ENCODE measurements at regions not wholly inside any gene's neighbourhood (a gene's known extent, or its start where the extent isn't known, plus 50 kb on each side); places are given as distances from the start of the nearest gene placed in this dataset.

- TF ChIP-seq CTCF (IDR thresholded peaks at IDR 0.05): no peak
- TF ChIP-seq MAX (CRISPR knock-in tag; IDR thresholded peaks at IDR 0.05): no peak
- no peak for TF ChIP-seq HMGA2 (CRISPR knock-in tag; IDR thresholded peaks at IDR 0.05)
- TF ChIP-seq USF2 (CRISPR knock-in tag; IDR thresholded peaks at IDR 0.05): no peak
- no peak for TF ChIP-seq FOXJ3 (CRISPR knock-in tag; IDR thresholded peaks at IDR 0.05; ENCODE audit: borderline replicate concordance)
- TF ChIP-seq NR2C2 (CRISPR knock-in tag; IDR thresholded peaks at IDR 0.05): no peak
- TF ChIP-seq SP1 (CRISPR knock-in tag; conservative IDR thresholded peaks at IDR 0.05): no peak
- no peak for TF ChIP-seq ETV6 (CRISPR knock-in tag; IDR thresholded peaks at IDR 0.05)
- no peak for TF ChIP-seq FOXP1 (CRISPR knock-in tag; IDR thresholded peaks at IDR 0.05; ENCODE audit: borderline replicate concordance)
- no peak for TF ChIP-seq MLX (CRISPR knock-in tag; IDR thresholded peaks at IDR 0.05)
- no peak for TF ChIP-seq RELA (CRISPR knock-in tag; IDR thresholded peaks at IDR 0.05; ENCODE audit: borderline replicate concordance)
- TF ChIP-seq ZNF138 (CRISPR knock-in tag; conservative IDR thresholded peaks at IDR 0.05): no peak
Observed at GRCh38 chr13:46496086-46496485, 56.9 kb upstream of the LRCH1 start.
